ENCODE measurements at regions not wholly inside any gene's neighbourhood (a gene's known extent, or its start where the extent isn't known, plus 50 kb on each side); places are given as distances from the start of the nearest gene placed in this dataset.

- H3K4me3 ChIP-seq (ENCODE audit: low read length), result no peak overlapping the region
- no peaks in the 10 kb centered on the region for H3K27me3 ChIP-seq (ENCODE audit: control insufficient read depth, insufficient read depth, low read length)
- H3K4me1 ChIP-seq (ENCODE audit: control insufficient read depth, insufficient read depth, low read length), result no peaks in the 10 kb centered on the region
- WGBS (ENCODE audit: insufficient coverage, low lambda C conversion rate), result no CpG with 5 or more reads among the region's 2 CpGs
- H3K36me3 ChIP-seq (ENCODE audit: control insufficient read depth, insufficient read depth, low read length), result no peaks in the 10 kb centered on the region
- DNase-seq, result no peak
- no peak overlapping the region for H3K27ac ChIP-seq (ENCODE audit: low read length)
- no peaks in the 10 kb centered on the region for H3K9me3 ChIP-seq (ENCODE audit: control insufficient read depth, low read depth, low read length)
These were observed 441.1 kb upstream of the TMPO start for GRCh38 chr12:98074286-98074685.

- Histone ChIP-seq H3K36me3 (ENCODE audit: control insufficient read depth, insufficient read depth, low read length) (no peaks in the 10 kb centered on the region), H3K27me3 (ENCODE audit: control insufficient read depth, insufficient read depth, low read length) (no peaks in the 10 kb centered on the region), H3K4me1 (ENCODE audit: control insufficient read depth, insufficient read depth, low read length) (no peaks in the 10 kb centered on the region), H3K4me3 (ENCODE audit: low read length) (no peak overlapping the region), H3K9me3 (ENCODE audit: control insufficient read depth, low read depth, low read length) (no peaks in the 10 kb centered on the region), H3K27ac (ENCODE audit: low read length) (no peak overlapping the region)
- DNase-seq, result no peak
- WGBS (ENCODE audit: insufficient coverage, low lambda C conversion rate), result no CpG with 5 or more reads among the region's 5 CpGs
These were observed 431.0 kb upstream of the TMPO start for GRCh38 chr12:98084391-98084790.

- 43% methylated on average over 1 of the region's 3 CpGs for WGBS (ENCODE audit: insufficient coverage, low lambda C conversion rate)
- peak in 1 of 2 donors; percentile 52 for DNase-seq
- no peak overlapping the region for H3K27ac ChIP-seq (ENCODE audit: low read length)
These were observed 430.2 kb upstream of the TMPO start for GRCh38 chr12:98085046-98085755.

GRCh38 chr12:98090731-98091130, 424.7 kb upstream of the TMPO start:
- H3K36me3 ChIP-seq (ENCODE audit: control insufficient read depth, insufficient read depth, low read length), result no peaks in the 10 kb centered on the region
- no peak for DNase-seq
- H3K27me3 ChIP-seq (ENCODE audit: control insufficient read depth, insufficient read depth, low read length), result no peaks in the 10 kb centered on the region
- no peak overlapping the region for H3K27ac ChIP-seq (ENCODE audit: low read length)
- H3K4me1 ChIP-seq (ENCODE audit: control insufficient read depth, insufficient read depth, low read length), result no peaks in the 10 kb centered on the region
- 80% methylated on average over 1 of the region's 2 CpGs for WGBS (ENCODE audit: insufficient coverage, low lambda C conversion rate)
- peaks cover 10% of the 10 kb centered on the region for H3K9me3 ChIP-seq (ENCODE audit: control insufficient read depth, low read depth, low read length)
- no peak overlapping the region for H3K4me3 ChIP-seq (ENCODE audit: low read length)

More at GRCh38 chr12:98085046-98085755, 430.2 kb upstream of the TMPO start:
- H3K36me3 ChIP-seq (ENCODE audit: control insufficient read depth, insufficient read depth, low read length), result no peaks in the 10 kb centered on the region
- no peaks in the 10 kb centered on the region for H3K4me1 ChIP-seq (ENCODE audit: control insufficient read depth, insufficient read depth, low read length)
- no peaks in the 10 kb centered on the region for H3K27me3 ChIP-seq (ENCODE audit: control insufficient read depth, insufficient read depth, low read length)
- peaks cover 5% of the 10 kb centered on the region for H3K9me3 ChIP-seq (ENCODE audit: control insufficient read depth, low read depth, low read length)
- H3K4me3 ChIP-seq (ENCODE audit: low read length), result no peak overlapping the region

- DNase-seq, result peak; percentile 16 to 62
- no peak overlapping the region for H3K27ac ChIP-seq (ENCODE audit: low read length)
- no peaks in the 10 kb centered on the region for H3K27me3 ChIP-seq (ENCODE audit: control insufficient read depth, insufficient read depth, low read length)
- no peaks in the 10 kb centered on the region for H3K36me3 ChIP-seq (ENCODE audit: control insufficient read depth, insufficient read depth, low read length)
- H3K4me1 ChIP-seq (ENCODE audit: control insufficient read depth, insufficient read depth, low read length), result no peaks in the 10 kb centered on the region
- H3K4me3 ChIP-seq (ENCODE audit: low read length), result no peak overlapping the region
- 50% methylated on average over 1 of the region's 2 CpGs for WGBS (ENCODE audit: insufficient coverage, low lambda C conversion rate)
- peaks cover 5% of the 10 kb centered on the region for H3K9me3 ChIP-seq (ENCODE audit: control insufficient read depth, low read depth, low read length)
These were observed 419.0 kb upstream of the TMPO start for GRCh38 chr12:98096436-98096835.

- Histone ChIP-seq H3K4me1 (ENCODE audit: control insufficient read depth, insufficient read depth, low read length) (no peaks in the 10 kb centered on the region), H3K27me3 (ENCODE audit: control insufficient read depth, insufficient read depth, low read length) (no peaks in the 10 kb centered on the region), H3K9me3 (ENCODE audit: control insufficient read depth, low read depth, low read length) (no peaks in the 10 kb centered on the region), H3K27ac (ENCODE audit: low read length) (no peak overlapping the region), H3K36me3 (ENCODE audit: control insufficient read depth, insufficient read depth, low read length) (no peaks in the 10 kb centered on the region), H3K4me3 (ENCODE audit: low read length) (no peak overlapping the region)
- WGBS (ENCODE audit: insufficient coverage, low lambda C conversion rate), result no CpG with 5 or more reads among the region's 7 CpGs
- no peak for DNase-seq
These were observed 409.2 kb upstream of the TMPO start for GRCh38 chr12:98106031-98106683.

GRCh38 chr12:98109266-98109665, 406.1 kb upstream of the TMPO start:
- no peak for DNase-seq
- no peak overlapping the region for H3K4me3 ChIP-seq (ENCODE audit: low read length)
- H3K36me3 ChIP-seq (ENCODE audit: control insufficient read depth, insufficient read depth, low read length), result no peaks in the 10 kb centered on the region
- H3K9me3 ChIP-seq (ENCODE audit: control insufficient read depth, low read depth, low read length), result no peaks in the 10 kb centered on the region
- no peak overlapping the region for H3K27ac ChIP-seq (ENCODE audit: low read length)
- H3K27me3 ChIP-seq (ENCODE audit: control insufficient read depth, insufficient read depth, low read length), result no peaks in the 10 kb centered on the region
- WGBS (ENCODE audit: insufficient coverage, low lambda C conversion rate), result no CpG with 5 or more reads among the region's 3 CpGs
- H3K4me1 ChIP-seq (ENCODE audit: control insufficient read depth, insufficient read depth, low read length), result no peaks in the 10 kb centered on the region

GRCh38 chr12:98110536-98110935, 404.9 kb upstream of the TMPO start:
- no peak for DNase-seq
- WGBS (ENCODE audit: insufficient coverage, low lambda C conversion rate), result no CpG with 5 or more reads among the region's 8 CpGs

GRCh38 chr12:98113548-98113947, 401.8 kb upstream of the TMPO start:
- Histone ChIP-seq H3K4me1 (ENCODE audit: control insufficient read depth, insufficient read depth, low read length) (no peaks in the 10 kb centered on the region), H3K27me3 (ENCODE audit: control insufficient read depth, insufficient read depth, low read length) (no peaks in the 10 kb centered on the region), H3K4me3 (ENCODE audit: low read length) (no peak overlapping the region), H3K27ac (ENCODE audit: low read length) (no peak overlapping the region), H3K9me3 (ENCODE audit: control insufficient read depth, low read depth, low read length) (no peaks in the 10 kb centered on the region), H3K36me3 (ENCODE audit: control insufficient read depth, insufficient read depth, low read length) (no peaks in the 10 kb centered on the region)
- no peak for DNase-seq
- WGBS (ENCODE audit: insufficient coverage, low lambda C conversion rate), result no CpG with 5 or more reads among the region's 2 CpGs

More at GRCh38 chr12:98110536-98110935, 404.9 kb upstream of the TMPO start:
- H3K27ac ChIP-seq (ENCODE audit: low read length), result no peak overlapping the region
- no peaks in the 10 kb centered on the region for H3K9me3 ChIP-seq (ENCODE audit: control insufficient read depth, low read depth, low read length)
- no peaks in the 10 kb centered on the region for H3K4me1 ChIP-seq (ENCODE audit: control insufficient read depth, insufficient read depth, low read length)
- H3K4me3 ChIP-seq (ENCODE audit: low read length), result no peak overlapping the region
- H3K27me3 ChIP-seq (ENCODE audit: control insufficient read depth, insufficient read depth, low read length), result no peaks in the 10 kb centered on the region
- no peaks in the 10 kb centered on the region for H3K36me3 ChIP-seq (ENCODE audit: control insufficient read depth, insufficient read depth, low read length)

GRCh38 chr12:98121963-98122362, 393.4 kb upstream of the TMPO start:
- no peak for DNase-seq
- H3K36me3 ChIP-seq (ENCODE audit: control insufficient read depth, insufficient read depth, low read length), result no peaks in the 10 kb centered on the region
- no peaks in the 10 kb centered on the region for H3K27me3 ChIP-seq (ENCODE audit: control insufficient read depth, insufficient read depth, low read length)
- H3K9me3 ChIP-seq (ENCODE audit: control insufficient read depth, low read depth, low read length), result no peaks in the 10 kb centered on the region
- H3K27ac ChIP-seq (ENCODE audit: low read length), result no peak overlapping the region
- peaks cover 10% of the 10 kb centered on the region for H3K4me1 ChIP-seq (ENCODE audit: control insufficient read depth, insufficient read depth, low read length)
- H3K4me3 ChIP-seq (ENCODE audit: low read length), result no peak overlapping the region
- WGBS (ENCODE audit: insufficient coverage, low lambda C conversion rate), result no CpG with 5 or more reads among the region's 4 CpGs

Data from large intestine (tissue), 3 donors.